Ishikawa (cell line): ENCODE measurements at regions not wholly inside any gene's neighbourhood (a gene's known extent, or its start where the extent isn't known, plus 50 kb on each side); places are given as distances from the start of the nearest gene placed in this dataset.

ENCODE experiments used
- CEBPB ChIP-seq: IDR thresholded peaks from 2 replicates; pipeline ENCODE4 v1.6.1; 2012
- CREB1 ChIP-seq: IDR thresholded peaks from 2 replicates; pipeline ENCODE4 v1.6.1; 2012; ENCODE audit warnings: low read depth
- EGR1 ChIP-seq: IDR thresholded peaks from 2 replicates; pipeline ENCODE4 v1.6.1; 2012
- FOXM1 ChIP-seq: IDR thresholded peaks from 2 replicates; pipeline ENCODE4 v1.6.1; 2012; ENCODE audit warnings: low read depth, borderline replicate concordance
- MAX ChIP-seq: IDR thresholded peaks from 2 replicates; pipeline ENCODE4 v1.6.1; 2012
- NFIC ChIP-seq: IDR thresholded peaks from 2 replicates; pipeline ENCODE4 v1.6.1; 2012
- RAD21 ChIP-seq: IDR thresholded peaks from 2 replicates; pipeline ENCODE4 v1.6.1; 2012; ENCODE audit warnings: low read depth
- REST ChIP-seq: IDR thresholded peaks from 2 replicates; pipeline ENCODE4 v1.6.1; 2012; ENCODE audit warnings: low read depth, mild to moderate bottlenecking
- TAF1 ChIP-seq: IDR thresholded peaks from 2 replicates; pipeline ENCODE4 v1.6.1; 2012; ENCODE audit warnings: low read depth, mild to moderate bottlenecking
- TEAD4 ChIP-seq: IDR thresholded peaks from 2 replicates; pipeline ENCODE4 v1.6.1; 2012
- USF1 ChIP-seq: IDR thresholded peaks from 2 replicates; pipeline ENCODE4 v1.6.1; 2012
- YY1 ChIP-seq: IDR thresholded peaks from 2 replicates; pipeline ENCODE4 v1.6.1; 2012; ENCODE audit warnings: low read depth
- ZBTB7A ChIP-seq: IDR thresholded peaks from 2 replicates; pipeline ENCODE4 v1.6.1; 2012; ENCODE audit warnings: low read depth

GRCh38 chr13:36518707-36519106 lies 86.4 kb downstream of the CCNA1 start:
- TF ChIP-seq MAX (no peak), USF1 (no peak), CREB1 (no peak), REST (no peak), RAD21 (no peak), EGR1 (no peak), FOXM1 (no peak), TEAD4 (no peak), CEBPB (no peak), ZBTB7A (no peak), YY1 (no peak), TAF1 (no peak), NFIC (no peak)
